Limb (tissue), 2 donors: ENCODE measurements at regions not wholly inside any gene's neighbourhood (a gene's known extent, or its start where the extent isn't known, plus 50 kb on each side); places are given as distances from the start of the nearest gene placed in this dataset.

Experiments used
- DNase-seq, 2 donors: peaks; one replicate each; pipeline ENCODE4 v3.0.0-alpha.2; 2016; ENCODE audit errors: extremely low spot score in 2 of 2

GRCh38 chr1:239922778-239923522 lies 168.7 kb upstream of the FMN2 start:
- DNase-seq: no peak

- DNase-seq: no peak
Observed at GRCh38 chr1:239924741-239925350, 166.8 kb upstream of the FMN2 start.

DNA sequence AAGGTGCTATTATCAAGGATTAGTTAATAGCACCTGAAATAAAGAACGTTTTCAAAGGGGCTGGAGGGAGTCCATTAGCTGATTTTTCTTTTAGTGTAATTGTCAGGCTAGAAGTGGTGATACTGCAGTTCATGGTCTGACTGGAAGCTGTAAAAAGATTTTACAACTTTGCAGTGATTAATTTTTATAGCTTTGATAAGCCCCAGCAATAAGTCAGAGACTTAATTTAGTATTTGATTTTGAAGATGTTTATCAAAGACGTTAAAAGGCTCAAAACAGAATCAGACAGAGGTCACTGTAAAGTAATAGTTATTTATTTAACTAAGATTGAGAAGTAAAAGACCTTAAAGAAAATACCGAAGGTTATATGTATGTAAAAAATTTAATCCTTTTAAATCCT lies 165.5 kb upstream of the FMN2 start:
- no peak for DNase-seq

GRCh38 chr1:239929317-239929716 lies 162.4 kb upstream of the FMN2 start:
- no peak for DNase-seq

GRCh38 chr1:239930686-239931262 lies 160.9 kb upstream of the FMN2 start:
- no peak for DNase-seq

GRCh38 chr1:239931341-239931740 lies 160.3 kb upstream of the FMN2 start:
- DNase-seq: no peak

- no peak for DNase-seq
Observed at GRCh38 chr1:239939602-239940001, 152.1 kb upstream of the FMN2 start.

- DNase-seq: no peak
Observed at GRCh38 chr1:239943761-239944160, 147.9 kb upstream of the FMN2 start.

DNA sequence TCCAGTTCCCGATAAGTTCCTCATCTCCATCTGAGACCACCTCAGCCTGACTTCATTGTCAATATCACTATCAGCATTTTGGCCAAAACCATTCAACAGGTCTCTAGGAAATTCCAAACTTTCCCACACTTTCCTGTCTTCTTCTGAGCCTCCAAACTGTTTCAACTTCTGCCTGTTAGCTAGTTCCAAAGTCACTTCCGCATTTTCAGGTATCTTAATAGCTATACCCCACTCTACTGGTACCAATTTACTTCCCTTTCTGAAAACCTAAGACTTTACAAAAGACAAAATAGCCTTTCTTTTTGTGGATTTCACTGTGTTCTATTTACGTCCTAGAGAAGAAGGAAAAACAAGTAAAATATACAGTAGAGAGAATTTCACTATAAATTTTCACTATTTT lies 147.0 kb upstream of the FMN2 start:
- no peak for DNase-seq

DNA sequence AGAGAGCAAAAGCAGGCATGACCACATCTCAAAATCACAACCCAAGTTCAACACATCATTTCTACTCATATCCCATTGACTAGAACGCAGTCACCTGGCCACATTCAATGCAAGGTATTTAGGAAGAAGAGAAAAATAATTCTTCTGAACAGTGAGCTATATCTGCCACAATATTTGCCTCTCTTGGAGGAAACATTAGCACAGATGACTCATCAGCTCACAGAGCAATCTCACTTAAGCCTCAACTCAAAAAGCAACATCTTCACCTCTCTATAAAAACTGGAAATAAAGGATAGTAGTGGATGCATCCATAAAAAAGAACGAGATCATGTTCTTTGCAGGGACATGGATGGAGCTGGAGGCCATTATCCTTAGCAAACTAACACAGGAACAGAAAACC lies 143.9 kb upstream of the FMN2 start:
- no peak for DNase-seq

DNA sequence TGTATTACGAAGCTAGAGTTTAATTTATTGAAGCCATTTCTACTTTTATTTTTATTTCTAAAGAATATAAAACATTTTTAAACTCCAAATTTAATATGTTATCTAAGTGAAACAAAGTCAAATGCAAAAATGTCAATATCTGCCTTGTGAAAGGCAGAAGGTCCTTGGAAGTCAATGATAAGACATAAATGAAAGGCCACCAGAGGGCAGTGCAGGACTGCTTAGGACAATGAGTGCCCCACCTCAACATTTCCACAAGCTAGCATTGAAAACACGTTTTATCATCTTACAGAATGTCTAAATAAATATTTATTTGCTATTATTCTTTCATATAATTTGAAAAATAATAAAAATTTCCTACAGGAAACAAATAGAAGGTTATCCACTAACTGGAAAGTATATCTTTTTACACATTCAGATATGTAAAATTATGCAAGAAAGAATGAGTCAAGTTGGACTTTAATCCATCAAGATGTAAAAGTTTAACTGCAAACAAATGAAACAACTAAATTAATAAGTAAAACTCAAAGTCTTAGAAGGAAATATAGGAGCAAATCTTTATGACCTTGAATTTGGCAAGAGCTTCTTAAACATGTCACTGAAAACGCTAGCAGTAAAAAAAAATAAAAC lies 140.1 kb upstream of the FMN2 start:
- peak; percentile 77 to 80 for DNase-seq

- DNase-seq: no peak
Observed at GRCh38 chr1:239952348-239953308, 139.1 kb upstream of the FMN2 start.

- DNase-seq: no peak
Observed at GRCh38 chr1:239954836-239955235, 136.8 kb upstream of the FMN2 start.

GRCh38 chr1:239955431-239955830 lies 136.3 kb upstream of the FMN2 start:
- no peak for DNase-seq

DNA sequence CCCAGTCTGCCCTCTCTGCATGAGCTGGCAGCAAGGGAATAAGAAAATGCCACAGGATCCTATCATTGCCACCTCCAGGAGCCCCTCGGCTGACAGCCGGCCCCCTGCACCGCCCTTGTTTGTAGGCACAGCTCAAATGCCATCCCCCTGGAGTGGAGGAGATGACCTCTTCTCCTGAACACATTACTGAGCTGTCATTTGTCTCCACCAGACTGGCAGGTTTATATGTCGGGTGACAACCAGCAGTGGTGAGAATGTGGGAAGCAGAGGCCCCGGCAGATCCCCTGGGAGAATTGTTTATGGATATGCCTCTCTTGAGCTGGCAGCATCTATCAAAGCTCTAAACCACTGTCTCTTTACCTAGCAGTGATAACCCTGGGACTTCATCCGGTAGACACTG lies 135.4 kb upstream of the FMN2 start:
- DNase-seq: no peak

DNA sequence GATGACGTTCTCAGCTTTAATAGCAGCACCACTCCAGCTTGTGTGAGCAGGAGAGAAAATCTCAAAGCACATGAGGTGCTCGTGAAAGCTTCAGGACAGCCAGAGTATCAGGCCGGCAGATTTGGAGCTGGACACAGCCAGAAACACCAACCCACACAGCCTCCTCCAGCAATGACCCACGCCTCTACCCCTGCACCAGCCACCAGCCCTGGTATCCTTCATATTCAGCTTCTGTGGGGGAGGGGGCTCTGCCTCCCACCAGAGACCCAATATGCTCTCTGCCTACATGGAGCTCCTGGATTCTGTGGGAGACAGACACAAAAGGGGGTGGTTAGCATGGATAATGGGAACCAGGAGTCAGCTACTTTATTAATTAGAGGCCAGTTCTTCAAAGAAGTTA lies 133.6 kb upstream of the FMN2 start:
- DNase-seq: no peak

- DNase-seq: no peak
Observed at GRCh38 chr1:239960366-239960765, 131.3 kb upstream of the FMN2 start.

DNA sequence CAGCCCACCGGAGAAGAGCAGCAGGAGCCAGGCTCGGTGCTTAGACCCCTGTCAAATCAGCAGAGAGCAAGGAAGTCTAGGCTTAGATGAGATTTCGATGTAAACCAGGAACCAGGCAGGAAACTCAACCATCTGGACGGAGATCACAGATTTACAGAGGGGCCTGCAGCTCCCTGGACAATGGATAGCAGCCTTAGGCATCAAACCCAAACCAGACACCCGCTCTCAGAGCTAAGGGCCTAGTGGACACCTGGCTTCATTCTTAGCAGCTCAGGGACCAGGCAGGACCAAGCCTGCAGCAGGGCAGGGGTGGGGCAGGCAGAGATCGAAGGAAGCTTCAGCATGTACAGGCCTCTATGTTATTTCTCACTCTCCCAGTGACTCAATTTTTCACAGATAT lies 127.8 kb upstream of the FMN2 start:
- DNase-seq: no peak

GRCh38 chr1:239976130-239976968 lies 115.3 kb upstream of the FMN2 start:
- peak; percentile 41 to 60 for DNase-seq

- DNase-seq: no peak
Observed at GRCh38 chr1:239977416-239977815, 114.3 kb upstream of the FMN2 start.
